ENCODE measurements at regions not wholly inside any gene's neighbourhood (a gene's known extent, or its start where the extent isn't known, plus 50 kb on each side); places are given as distances from the start of the nearest gene placed in this dataset.

- no peak for TF ChIP-seq CTCF (IDR thresholded peaks at IDR 0.05)
- DNase-seq (ENCODE audit: low spot score), result no peak
These were observed 97.8 kb downstream of the SPTSSA start for GRCh38 chr14:34364201-34364600.

GRCh38 chr14:34363733-34364134 lies 98.3 kb downstream of the SPTSSA start:
- Histone ChIP-seq H3K27me3 (no peaks in the 10 kb centered on the region), H3K4me1 (peaks cover 0 to 8% of the 10 kb centered on the region in 2 donors), H3K36me3 (no peaks in the 10 kb centered on the region), H3K4me3 (no peak overlapping the region), H3K27ac (no peak overlapping the region), H3K9me3 (no peaks in the 10 kb centered on the region)
- DNase-seq (ENCODE audit: low spot score), result no peak
- TF ChIP-seq CTCF (IDR thresholded peaks at IDR 0.05), result no peak

More at GRCh38 chr14:34364201-34364600, 97.8 kb downstream of the SPTSSA start:
- peaks cover 0 to 8% of the 10 kb centered on the region in 2 donors for H3K4me1 ChIP-seq
- H3K36me3 ChIP-seq, result no peaks in the 10 kb centered on the region
- H3K27me3 ChIP-seq, result no peaks in the 10 kb centered on the region
- no peak overlapping the region for H3K27ac ChIP-seq
- no peak overlapping the region for H3K4me3 ChIP-seq
- no peaks in the 10 kb centered on the region for H3K9me3 ChIP-seq

GRCh38 chr14:34362641-34363251 lies 99.3 kb downstream of the SPTSSA start:
- Histone ChIP-seq H3K9me3 (no peaks in the 10 kb centered on the region), H3K4me3 (no peak overlapping the region), H3K27ac (no peak overlapping the region), H3K27me3 (no peaks in the 10 kb centered on the region), H3K4me1 (peaks cover 0 to 8% of the 10 kb centered on the region in 2 donors), H3K36me3 (no peaks in the 10 kb centered on the region)
- no peak for DNase-seq (ENCODE audit: low spot score)
- no peak for TF ChIP-seq CTCF (IDR thresholded peaks at IDR 0.05)

GRCh38 chr14:34361504-34362011 lies 100.5 kb downstream of the SPTSSA start:
- TF ChIP-seq CTCF (IDR thresholded peaks at IDR 0.05), result no peak
- Histone ChIP-seq H3K4me1 (peaks cover 0 to 8% of the 10 kb centered on the region in 2 donors), H3K36me3 (no peaks in the 10 kb centered on the region), H3K9me3 (no peaks in the 10 kb centered on the region), H3K27ac (peak overlapping the region; percentile 33 to 37), H3K4me3 (no peak overlapping the region), H3K27me3 (no peaks in the 10 kb centered on the region)
- DNase-seq (ENCODE audit: low spot score), result no peak

DNA sequence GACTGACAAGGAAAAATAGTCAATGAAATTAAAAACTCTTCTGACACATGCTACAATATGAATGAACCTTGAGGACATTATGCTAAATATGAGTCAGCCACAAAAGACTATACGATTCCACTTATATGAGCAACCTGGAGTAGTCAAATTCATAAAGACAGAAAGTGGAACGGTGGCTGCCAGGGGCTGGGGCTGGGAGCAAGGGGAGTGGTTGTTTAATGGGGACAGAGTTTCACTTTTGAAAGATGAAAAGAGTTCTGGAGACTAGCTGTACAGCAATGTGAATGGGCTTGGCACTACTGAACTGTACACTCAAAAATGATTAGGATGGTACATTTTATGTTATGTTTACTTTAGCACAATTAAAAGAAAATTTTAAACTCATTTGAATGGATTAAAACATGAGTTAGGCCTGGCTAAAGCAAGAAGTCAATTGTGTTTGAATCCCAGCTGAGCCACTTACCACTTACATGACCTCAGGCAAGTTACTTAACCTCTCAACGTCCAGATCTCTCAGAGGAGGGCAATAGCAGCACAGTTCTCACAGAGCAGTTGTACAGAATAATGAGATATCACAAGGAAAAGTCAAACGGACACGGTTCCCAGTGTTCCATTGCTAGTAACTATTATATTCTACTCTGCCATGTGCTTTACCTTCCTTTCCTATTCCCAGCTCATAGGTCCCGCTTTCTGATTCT lies 102.5 kb downstream of the SPTSSA start:
- no peak for DNase-seq (ENCODE audit: low spot score)
- no peaks in the 10 kb centered on the region for H3K27me3 ChIP-seq
- H3K4me3 ChIP-seq, result no peak overlapping the region
- H3K4me1 ChIP-seq, result peaks cover 0 to 8% of the 10 kb centered on the region in 2 donors
- H3K36me3 ChIP-seq, result no peaks in the 10 kb centered on the region
- H3K9me3 ChIP-seq, result no peaks in the 10 kb centered on the region
- no peak for TF ChIP-seq CTCF (IDR thresholded peaks at IDR 0.05)
- H3K27ac ChIP-seq, result no peak overlapping the region
